Astrocyte of the spinal cord (primary cell): ENCODE measurements at regions not wholly inside any gene's neighbourhood (a gene's known extent, or its start where the extent isn't known, plus 50 kb on each side); places are given as distances from the start of the nearest gene placed in this dataset.

ENCODE experiments used
- DNase-seq: peaks from one replicate; pipeline ENCODE4 v3.0.0; 2011; ENCODE audit warnings: low read depth, low spot score
- H3K4me3 ChIP-seq: 2 replicates; pipeline ENCODE4 v1.5.1; 2011; ENCODE audit warnings: low read depth, mild to moderate bottlenecking, low read length, moderate library complexity
- CTCF ChIP-seq: IDR thresholded peaks from 2 replicates; pipeline ENCODE4 v1.5.1; 2012; ENCODE audit warnings: low read depth, mild to moderate bottlenecking, low read length, inconsistent platforms
- in situ Hi-C: cut with HindIII; loops from 2 replicates; pipeline ENCODE4 v1.10.0; 2017; ENCODE audit warnings: low sequenced_read_pairs

- TF ChIP-seq CTCF, result no peak
- no peak overlapping the region for H3K4me3 ChIP-seq
- in situ Hi-C loops, result no loop called here
- peak; percentile 2 for DNase-seq
Measured at GRCh38 chr7:12107841-12108254, 103.2 kb upstream of the TMEM106B start.

- DNase-seq, result no peak
- in situ Hi-C loops, result no loop called here
- H3K4me3 ChIP-seq, result no peak overlapping the region
- no peak for TF ChIP-seq CTCF
Measured at GRCh38 chr7:12110425-12110824, 100.7 kb upstream of the TMEM106B start.

- TF ChIP-seq CTCF, result peak; percentile 19
- DNase-seq, result peak; percentile 39
- peak overlapping the region; percentile 35 for H3K4me3 ChIP-seq
- in situ Hi-C loops, result no loop called here
Measured at GRCh38 chr7:12111422-12112405, 99.4 kb upstream of the TMEM106B start.

- no peak overlapping the region for H3K4me3 ChIP-seq
- in situ Hi-C loops, result no loop called here
- TF ChIP-seq CTCF, result no peak
- no peak for DNase-seq
Measured at GRCh38 chr7:12117170-12117569, 93.9 kb upstream of the TMEM106B start.

- in situ Hi-C loops, result no loop called here
- no peak for TF ChIP-seq CTCF
- no peak for DNase-seq
- no peak overlapping the region for H3K4me3 ChIP-seq
Measured at GRCh38 chr7:12119620-12120303, 91.3 kb upstream of the TMEM106B start.

GRCh38 chr7:12120632-12121031, 90.5 kb upstream of the TMEM106B start:
- no peak for DNase-seq
- H3K4me3 ChIP-seq, result no peak overlapping the region
- TF ChIP-seq CTCF, result no peak
- in situ Hi-C loops, result no loop called here
